SK-N-SH (cell line): ENCODE measurements at regions not wholly inside any gene's neighbourhood (a gene's known extent, or its start where the extent isn't known, plus 50 kb on each side); places are given as distances from the start of the nearest gene placed in this dataset.

Source experiments
- CTCF ChIA-PET: fragments of 300-600, 350-600 bp; formaldehyde crosslinking; extraction: SDS; loops from one replicate; lab custom pipeline; 2021; lab: Yijun Ruan, JAX
- POLR2A ChIA-PET: fragments of 350-600 bp; sonication (Branson Sonifier 250); formaldehyde crosslinking; extraction: SDS; loops from one replicate; lab custom pipeline; 2020; ENCODE audit warnings: antibody characterized with exemption, inconsistent platforms; lab: Yijun Ruan, JAX
- DNase-seq: peaks from one replicate; pipeline ENCODE4 v3.0.0; 2012
- H2AFZ ChIP-seq: fragments of 200-600 bp; sonication (generic); 2 replicates; pipeline ENCODE4 v1.8.1; 2016; ENCODE audit warnings: antibody characterized with exemption, mild to moderate bottlenecking, low read depth
- H3F3A ChIP-seq: fragments of 200-600 bp; sonication (generic); replicated peaks from 2 replicates; pipeline ENCODE3; 2016; ENCODE audit warnings: antibody characterized with exemption, mild to moderate bottlenecking; ENCODE audit not compliant: insufficient read depth
- H3K27ac ChIP-seq, 2 experiments: fragments of 200-500 bp in 1 of 2; fragments of 200-600 bp in 1 of 2; sonication (Bioruptor generic) in 1 of 2; sonication (generic), shearing (Covaris generic) in 1 of 2; 2 replicates each; pipeline versions ENCODE4 v1.5.1 to v1.6.1; 2014 to 2016; ENCODE audit warnings: low read depth in 2 of 2, inconsistent platforms in 1 of 2, low read length in 1 of 2, mild to moderate bottlenecking in 1 of 2, mixed read lengths in 1 of 2
- H3K27me3 ChIP-seq: fragments of 200-600 bp; sonication (generic), shearing (Covaris generic); 2 replicates; pipeline ENCODE4 v1.6.1; 2016; ENCODE audit warnings: mixed run types; ENCODE audit not compliant: insufficient read depth
- H3K36me3 ChIP-seq, 2 experiments: fragments of 200-500 bp in 1 of 2; fragments of 200-600 bp in 1 of 2; sonication (Bioruptor generic) in 1 of 2; sonication (generic) in 1 of 2; replicated peaks in 1 of 2; 2 replicates each; pipeline versions ENCODE3 to v1.5.1; 2014 to 2016; ENCODE audit warnings: low read length in 1 of 2, mild to moderate bottlenecking in 1 of 2; ENCODE audit not compliant: insufficient read depth in 2 of 2, control insufficient read depth in 1 of 2
- H3K4me1 ChIP-seq, 2 experiments: fragments of 200-500 bp in 1 of 2; fragments of 200-600 bp in 1 of 2; sonication (Bioruptor generic) in 1 of 2; sonication (generic), shearing (Covaris generic) in 1 of 2; 2 replicates each; pipeline versions ENCODE4 v1.5.1 to v1.6.1; 2014 to 2016; ENCODE audit warnings: low read depth in 1 of 2, low read length in 1 of 2, mixed run types in 1 of 2; ENCODE audit not compliant: insufficient read depth in 2 of 2, control insufficient read depth in 1 of 2
- H3K4me2 ChIP-seq: fragments of 200-600 bp; sonication (generic), shearing (Covaris generic); 2 replicates; pipeline ENCODE4 v1.6.1; 2017; ENCODE audit warnings: mixed run types
- H3K4me3 ChIP-seq, 2 experiments: fragments of 200-500 bp in 1 of 2; fragments of 200-600 bp in 1 of 2; sonication (Bioruptor generic) in 1 of 2; sonication (generic), shearing (Covaris generic) in 1 of 2; 2 replicates each; pipeline versions ENCODE4 v1.5.1 to v1.8.1; 2014 to 2016; ENCODE audit warnings: low read depth in 2 of 2, inconsistent platforms in 1 of 2, low read length in 1 of 2, mild to moderate bottlenecking in 1 of 2, mixed read lengths in 1 of 2, moderate library complexity in 1 of 2
- H3K79me2 ChIP-seq: fragments of 200-600 bp; sonication (generic); 2 replicates; pipeline ENCODE4 v1.8.1; 2017; ENCODE audit warnings: mild to moderate bottlenecking; ENCODE audit not compliant: insufficient read depth
- H3K9ac ChIP-seq: fragments of 200-600 bp; sonication (generic); 2 replicates; pipeline ENCODE4 v1.6.1; 2017; ENCODE audit warnings: mixed run types
- H3K9me2 ChIP-seq: fragments of 200-600 bp; sonication (generic); 2 replicates; pipeline ENCODE4 v1.6.1; 2017; ENCODE audit warnings: mixed run types
- H3K9me3 ChIP-seq: fragments of 200-600 bp; sonication (generic); 2 replicates; pipeline ENCODE4 v1.6.1; 2017; ENCODE audit warnings: mixed run types, mild to moderate bottlenecking, moderate library complexity
- H4K20me1 ChIP-seq: fragments of 200-600 bp; sonication (generic); 2 replicates; pipeline ENCODE4 v1.6.1; 2017; ENCODE audit warnings: mild to moderate bottlenecking, mixed run types; ENCODE audit not compliant: insufficient read depth
- CHD2 ChIP-seq: fragments of 150-350 bp; IDR thresholded peaks from 2 replicates; pipeline ENCODE4 v1.6.1; 2018; ENCODE audit warnings: low read length; ENCODE audit not compliant: partially characterized antibody
- EZH2phosphoT487 ChIP-seq: fragments of 200-600 bp; sonication (generic); IDR thresholded peaks from 2 replicates; pipeline ENCODE4 v1.6.1; 2017; ENCODE audit warnings: low read depth, mixed run types, mild to moderate bottlenecking, antibody characterized with exemption, moderate library complexity, borderline replicate concordance
- FOSL2 ChIP-seq: IDR thresholded peaks from 2 replicates; pipeline ENCODE4 v1.4.0; 2012; ENCODE audit warnings: low read depth, mild to moderate bottlenecking, moderate library complexity, borderline replicate concordance
- FOXJ3 ChIP-seq: sonication (generic); formaldehyde crosslinking; IDR thresholded peaks from 2 replicates; pipeline ENCODE4 v1.5.1; 2020; ENCODE audit warnings: mild to moderate bottlenecking, missing genetic modification reagents
- FOXM1 ChIP-seq: IDR thresholded peaks from 2 replicates; pipeline ENCODE4 v1.4.0; 2012; ENCODE audit warnings: low read depth, mild to moderate bottlenecking
- GATA2 ChIP-seq: sonication (generic); formaldehyde crosslinking; IDR thresholded peaks from 2 replicates; pipeline ENCODE4 v1.5.0; 2020; ENCODE audit warnings: mild to moderate bottlenecking, missing genetic modification reagents
- MAX ChIP-seq: IDR thresholded peaks from 2 replicates; pipeline ENCODE4 v1.4.0; 2012; ENCODE audit warnings: low read depth
- REST ChIP-seq: IDR thresholded peaks from 2 replicates; pipeline ENCODE4 v1.6.1; 2012; ENCODE audit warnings: mild to moderate bottlenecking, low read depth, low read length, moderate library complexity
- TEAD4 ChIP-seq: IDR thresholded peaks from 2 replicates; pipeline ENCODE4 v1.4.0; 2012; ENCODE audit warnings: mild to moderate bottlenecking, borderline replicate concordance; ENCODE audit not compliant: insufficient read depth
- USF1 ChIP-seq: IDR thresholded peaks from 2 replicates; pipeline ENCODE4 v1.4.0; 2012; ENCODE audit warnings: low read depth, borderline replicate concordance
- USF2 ChIP-seq: fragments of 150-350 bp; IDR thresholded peaks from 2 replicates; pipeline ENCODE4 v1.6.1; 2017; ENCODE audit warnings: antibody characterized with exemption, low read length, low read depth, borderline replicate concordance
- ZBTB33 ChIP-seq: IDR thresholded peaks from 2 replicates; pipeline ENCODE4 v1.4.0; 2012; ENCODE audit warnings: low read depth, borderline replicate concordance
- WGBS: methylation state at CpG from one replicate; pipeline ENCODE4 v1.1.6; 2017; ENCODE audit warnings: low lambda C conversion rate; 5-methylcytosine and 5-hydroxymethylcytosine counted together

GRCh38 chr20:21968486-21968885 lies 263.0 kb downstream of the PAX1 start:
- no peak for DNase-seq
- Histone ChIP-seq H3K9me2 (no peaks in the 10 kb centered on the region), H2AFZ (no peak overlapping the region), H3F3A (no peaks in the 10 kb centered on the region), H4K20me1 (no peaks in the 10 kb centered on the region), H3K4me3 (no peak overlapping the region), H3K9me3 (0 out of 2 replicates have a peak, but pooled peaks cover 3% of the 10 kb centered on the region), H3K79me2 (no peaks in the 10 kb centered on the region), H3K36me3 (no peaks in the 10 kb centered on the region), H3K4me2 (no peak overlapping the region)
- CTCF ChIA-PET: no interaction called here
- POLR2A ChIA-PET: no interaction called here
- no peak for TF ChIP-seq FOXM1
- TF ChIP-seq CHD2: no peak
- TF ChIP-seq FOSL2: no peak
- TF ChIP-seq GATA2: no peak
- no peak for TF ChIP-seq EZH2phosphoT487
- TF ChIP-seq TEAD4: no peak
- TF ChIP-seq MAX: no peak
- TF ChIP-seq, all 33 proteins: peak for 0
- Histone ChIP-seq H3K27ac (no peak overlapping the region), H3K27me3 (no peaks in the 10 kb centered on the region), H3K4me1 (no peaks in the 10 kb centered on the region), H3K9ac (no peak overlapping the region)

GRCh38 chr20:21967481-21967880 lies 262.0 kb downstream of the PAX1 start:
- DNase-seq: no peak
- no peak overlapping the region for H3K27ac ChIP-seq
- no peak overlapping the region for H3K9ac ChIP-seq
- H2AFZ ChIP-seq: no peak overlapping the region
- H3K4me2 ChIP-seq: no peak overlapping the region
- H3K79me2 ChIP-seq: no peaks in the 10 kb centered on the region
- no peak overlapping the region for H3K4me3 ChIP-seq
- no peaks in the 10 kb centered on the region for H3K27me3 ChIP-seq
- under 1% methylated on average over 5 of the region's 5 CpGs for WGBS
- no peaks in the 10 kb centered on the region for H3K36me3 ChIP-seq
- no peak for TF ChIP-seq TEAD4
- no peak for TF ChIP-seq USF1
- no peak for TF ChIP-seq REST
- no peak for TF ChIP-seq FOXJ3 (CRISPR knock-in tag)
- TF ChIP-seq ZBTB33: no peak
- TF ChIP-seq USF2: no peak
- H4K20me1 ChIP-seq: no peaks in the 10 kb centered on the region
- H3F3A ChIP-seq: no peaks in the 10 kb centered on the region
- H3K9me3 ChIP-seq: peaks cover 6% of the 10 kb centered on the region; the same call in 1 of the 2 replicates
- no peaks in the 10 kb centered on the region for H3K4me1 ChIP-seq
- POLR2A ChIA-PET: no interaction called here
- H3K9me2 ChIP-seq: no peaks in the 10 kb centered on the region
- CTCF ChIA-PET: no interaction called here
